Activated CD4-positive, alpha-beta memory T cell treated with anti-CD3 and anti-CD28 coated beads, Interleukin-2, amount 10 ng/mL, durations not matched to agents 7 days and 5 days (primary cell): ENCODE measurements at regions not wholly inside any gene's neighbourhood (a gene's known extent, or its start where the extent isn't known, plus 50 kb on each side); places are given as distances from the start of the nearest gene placed in this dataset.

ENCODE experiments used
- CTCF ChIA-PET: fragments of 350-600 bp; sonication (Branson Sonifier 250); formaldehyde crosslinking; loops from one replicate; lab custom pipeline; 2021; ENCODE audit warnings: antibody characterized with exemption, inconsistent platforms; lab: Charles Lee
- POLR2A ChIA-PET: fragments of 350-600 bp; sonication (Branson Sonifier 250); formaldehyde crosslinking; loops from one replicate; lab custom pipeline; 2021; ENCODE audit warnings: antibody characterized with exemption; lab: Charles Lee
- DNase-seq: peaks from one replicate; pipeline ENCODE4 v3.0.0-alpha.2; 2020
- H3K27ac Mint-ChIP-seq: one replicate; pipeline ENCODE4 v1.8.0; 2021; ENCODE audit warnings: mild to moderate bottlenecking, mixed read lengths
- H3K27me3 Mint-ChIP-seq: one replicate; pipeline ENCODE4 v1.8.0; 2021; ENCODE audit warnings: mixed read lengths
- H3K36me3 Mint-ChIP-seq: one replicate; pipeline ENCODE4 v1.8.0; 2021; ENCODE audit warnings: low read depth, mixed read lengths
- H3K4me1 Mint-ChIP-seq: one replicate; pipeline ENCODE4 v1.8.0; 2021; ENCODE audit warnings: mixed read lengths
- H3K4me3 Mint-ChIP-seq: one replicate; pipeline ENCODE4 v1.8.0; 2021; ENCODE audit warnings: mild to moderate bottlenecking, mixed read lengths
- H3K9me3 Mint-ChIP-seq: one replicate; pipeline ENCODE4 v1.8.0; 2021; ENCODE audit warnings: mixed read lengths

DNA sequence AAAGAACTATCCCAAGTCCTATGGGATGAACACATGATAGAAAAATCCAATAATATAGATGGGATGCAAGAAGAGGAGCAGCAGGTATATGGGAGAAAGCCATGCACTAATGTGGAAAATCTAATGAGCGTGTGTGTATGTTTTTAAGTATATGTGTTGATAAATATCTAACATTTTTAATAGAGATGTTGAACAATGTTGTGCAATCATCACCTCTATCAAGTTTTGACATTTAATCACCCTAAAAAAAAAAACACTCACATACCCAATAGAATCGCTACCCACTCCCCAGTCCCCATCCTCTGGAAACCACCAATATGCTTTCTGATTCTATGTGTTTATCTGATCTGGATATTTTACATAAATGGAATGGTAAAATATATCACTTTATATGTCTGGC is 983.7 kb downstream of the SUCLG1 start:
- CTCF ChIA-PET: no interaction called here
- H3K4me3 Mint-ChIP-seq: no peak overlapping the region
- no peaks in the 10 kb centered on the region for H3K36me3 Mint-ChIP-seq
- no peaks in the 10 kb centered on the region for H3K4me1 Mint-ChIP-seq
- DNase-seq: no peak
- H3K27me3 Mint-ChIP-seq: no peaks in the 10 kb centered on the region
- no peak overlapping the region for H3K27ac Mint-ChIP-seq
- H3K9me3 Mint-ChIP-seq: peaks cover 5% of the 10 kb centered on the region
- POLR2A ChIA-PET: no interaction called here

DNA sequence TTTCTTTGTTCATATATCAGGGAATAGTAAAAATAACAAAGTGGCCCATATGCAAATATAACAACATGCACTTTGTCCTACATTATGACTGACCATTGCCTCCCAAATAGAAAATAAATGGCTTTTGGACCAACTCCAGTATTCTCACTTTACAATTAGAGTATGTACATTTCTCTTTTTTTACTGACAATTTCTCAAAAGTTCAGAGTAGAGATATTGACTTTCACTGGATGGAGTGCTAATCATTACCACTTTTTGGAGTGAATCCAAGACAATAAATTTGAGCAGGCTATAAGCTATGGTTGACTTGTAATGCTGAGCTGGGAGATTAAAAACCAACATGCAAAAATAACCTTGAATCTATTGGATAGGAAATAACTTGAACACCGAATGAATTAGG is 987.4 kb downstream of the SUCLG1 start:
- no peaks in the 10 kb centered on the region for H3K27me3 Mint-ChIP-seq
- CTCF ChIA-PET: no interaction called here

DNA sequence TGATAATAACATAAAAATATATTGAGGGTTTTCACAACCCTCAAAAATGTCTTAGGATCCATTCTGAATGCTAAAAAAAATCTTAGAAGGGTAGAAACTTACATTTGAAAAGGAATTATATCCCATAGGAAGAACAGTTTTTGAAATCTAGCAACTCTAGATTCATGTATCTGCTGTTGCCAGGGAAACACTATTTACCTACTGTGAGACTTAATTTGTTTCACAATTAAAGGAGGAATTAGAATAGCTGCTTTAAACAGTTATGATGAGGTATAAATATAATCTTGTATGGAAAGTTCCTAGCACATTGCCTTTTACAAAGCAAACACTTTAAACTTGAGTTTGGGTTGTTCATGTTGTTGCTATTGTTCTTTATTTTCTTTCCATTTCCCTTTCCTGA is 988.2 kb downstream of the SUCLG1 start:
- H3K4me1 Mint-ChIP-seq: no peaks in the 10 kb centered on the region
- no peak overlapping the region for H3K27ac Mint-ChIP-seq
- CTCF ChIA-PET: no interaction called here
- H3K36me3 Mint-ChIP-seq: no peaks in the 10 kb centered on the region
- DNase-seq: no peak
- H3K27me3 Mint-ChIP-seq: no peaks in the 10 kb centered on the region
- peaks cover 5% of the 10 kb centered on the region for H3K9me3 Mint-ChIP-seq
- H3K4me3 Mint-ChIP-seq: no peak overlapping the region
- POLR2A ChIA-PET: no interaction called here

More for the DNA sequence above, 987.4 kb downstream of the SUCLG1 start:
- Mint-ChIP-seq H3K4me3 (no peak overlapping the region), H3K9me3 (peaks cover 6% of the 10 kb centered on the region), H3K4me1 (no peaks in the 10 kb centered on the region), H3K36me3 (no peaks in the 10 kb centered on the region), H3K27ac (no peak overlapping the region)
- no peak for DNase-seq
- POLR2A ChIA-PET: no interaction called here

DNA sequence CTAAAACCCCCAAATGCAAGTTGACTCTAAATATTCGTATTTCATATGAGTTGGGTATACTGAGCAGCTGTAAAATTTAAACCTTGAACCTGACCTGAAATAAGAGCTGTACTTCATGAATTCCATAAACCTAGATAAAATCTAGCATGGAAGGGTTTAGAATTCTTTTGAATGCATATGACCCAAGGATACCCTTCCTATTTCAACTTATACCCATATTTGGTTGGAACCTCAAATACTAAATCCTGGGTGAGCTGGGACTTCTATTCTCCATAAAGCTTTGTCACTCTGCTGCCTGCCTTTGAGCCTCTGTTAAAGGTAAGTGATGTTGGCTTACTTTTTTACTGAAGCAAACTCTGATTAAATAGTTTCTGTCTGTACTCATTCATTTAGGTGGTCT is 994.6 kb downstream of the SUCLG1 start:
- Mint-ChIP-seq H3K4me1 (no peaks in the 10 kb centered on the region), H3K36me3 (no peaks in the 10 kb centered on the region), H3K4me3 (no peak overlapping the region), H3K9me3 (peaks cover 2% of the 10 kb centered on the region), H3K27ac (no peak overlapping the region), H3K27me3 (no peaks in the 10 kb centered on the region)
- no peak for DNase-seq
- CTCF ChIA-PET: no interaction called here
- POLR2A ChIA-PET: no interaction called here

DNA sequence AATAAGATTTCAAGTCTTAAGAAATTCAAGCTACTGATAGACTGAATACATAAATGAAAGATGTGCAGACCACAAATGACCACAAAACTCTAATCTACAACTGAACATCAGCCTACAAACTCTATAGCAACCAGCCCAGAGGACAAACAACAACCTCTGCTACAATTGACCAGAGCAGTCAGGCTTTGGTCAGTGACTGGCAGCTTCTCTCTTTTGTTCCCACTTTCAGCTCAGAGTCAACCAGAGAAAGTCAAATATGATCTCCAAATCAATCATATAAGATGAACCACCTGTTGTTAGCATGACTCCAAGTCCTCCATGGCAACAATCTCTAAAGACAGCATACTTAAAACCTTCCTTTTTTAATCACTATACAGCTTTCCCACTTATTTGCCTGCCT is 996.2 kb downstream of the SUCLG1 start:
- Mint-ChIP-seq H3K27me3 (no peaks in the 10 kb centered on the region), H3K4me1 (no peaks in the 10 kb centered on the region), H3K4me3 (no peak overlapping the region), H3K9me3 (peaks cover 2% of the 10 kb centered on the region), H3K27ac (no peak overlapping the region), H3K36me3 (no peaks in the 10 kb centered on the region)
- POLR2A ChIA-PET: no interaction called here
- CTCF ChIA-PET: no interaction called here
- DNase-seq: no peak

DNA sequence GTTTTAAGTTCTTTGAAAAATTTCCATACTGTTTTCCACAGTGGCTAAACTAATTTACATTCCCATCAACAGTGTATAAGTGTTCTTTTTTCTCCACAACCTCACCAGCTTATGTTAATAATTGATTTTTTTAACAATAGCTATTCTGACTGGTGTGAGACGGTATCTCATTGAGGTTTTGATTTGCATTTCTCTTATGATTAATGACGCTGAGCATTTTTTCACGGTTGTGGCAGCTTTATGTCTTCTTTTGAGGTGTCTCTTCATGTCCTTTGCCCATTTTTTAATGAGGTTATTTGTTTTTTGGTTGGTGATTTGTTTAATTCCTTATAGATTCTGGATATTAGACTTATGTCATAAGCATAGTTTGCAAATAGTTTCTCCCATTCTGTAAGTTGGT is 997.9 kb downstream of the SUCLG1 start:
- no peaks in the 10 kb centered on the region for H3K36me3 Mint-ChIP-seq
- H3K27ac Mint-ChIP-seq: no peak overlapping the region
- no peak overlapping the region for H3K4me3 Mint-ChIP-seq
- no peaks in the 10 kb centered on the region for H3K9me3 Mint-ChIP-seq
- ChIA-PET POLR2A (no interaction called here), CTCF (no interaction called here)
- no peaks in the 10 kb centered on the region for H3K27me3 Mint-ChIP-seq
- no peaks in the 10 kb centered on the region for H3K4me1 Mint-ChIP-seq
- DNase-seq: no peak

DNA sequence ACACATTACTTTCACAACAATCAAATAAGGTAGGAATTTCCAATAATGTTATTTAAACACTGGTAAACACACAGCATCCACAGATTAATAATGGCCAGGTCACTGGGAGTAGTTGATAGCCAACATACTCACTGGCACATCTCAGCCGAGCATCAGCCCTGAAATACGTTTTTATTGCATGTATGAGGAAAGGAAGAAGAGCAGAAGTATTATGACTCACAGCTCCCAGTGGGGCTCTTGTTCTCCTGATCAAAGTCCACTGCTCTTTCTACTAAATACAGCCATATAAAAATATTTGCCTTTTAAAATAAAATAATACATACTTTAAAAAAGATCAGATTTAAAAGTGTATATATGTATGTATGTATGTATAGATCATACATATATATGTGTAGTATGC is 999.6 kb downstream of the SUCLG1 start:
- POLR2A ChIA-PET: no interaction called here
- DNase-seq: no peak
- no peak overlapping the region for H3K4me3 Mint-ChIP-seq
- H3K27me3 Mint-ChIP-seq: no peaks in the 10 kb centered on the region
- no peaks in the 10 kb centered on the region for H3K4me1 Mint-ChIP-seq
- CTCF ChIA-PET: no interaction called here
- H3K9me3 Mint-ChIP-seq: no peaks in the 10 kb centered on the region
- H3K36me3 Mint-ChIP-seq: no peaks in the 10 kb centered on the region
- no peak overlapping the region for H3K27ac Mint-ChIP-seq

DNA sequence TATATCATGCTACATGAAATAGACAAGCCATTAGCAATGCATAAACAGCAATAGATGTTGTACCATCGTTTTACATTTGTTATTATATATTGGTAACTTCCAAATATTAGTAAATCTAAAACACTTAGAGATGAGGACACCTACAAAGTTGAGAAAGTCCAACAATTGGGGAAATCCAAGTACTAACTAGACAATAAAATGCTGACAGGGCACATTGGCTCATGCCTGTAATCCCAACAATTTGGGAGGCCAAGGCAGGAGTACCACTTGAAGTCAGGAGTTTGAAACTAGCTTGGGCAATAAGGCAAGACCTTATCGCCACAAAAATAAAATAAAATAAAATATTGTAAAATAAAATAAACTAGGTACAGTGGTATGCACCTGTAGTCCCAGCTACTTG is 1023.1 kb downstream of the SUCLG1 start:
- no peak for DNase-seq
- Mint-ChIP-seq H3K27me3 (no peaks in the 10 kb centered on the region), H3K27ac (no peak overlapping the region), H3K36me3 (no peaks in the 10 kb centered on the region), H3K4me3 (no peak overlapping the region), H3K4me1 (no peaks in the 10 kb centered on the region), H3K9me3 (no peaks in the 10 kb centered on the region)
- ChIA-PET CTCF (no interaction called here), POLR2A (no interaction called here)

DNA sequence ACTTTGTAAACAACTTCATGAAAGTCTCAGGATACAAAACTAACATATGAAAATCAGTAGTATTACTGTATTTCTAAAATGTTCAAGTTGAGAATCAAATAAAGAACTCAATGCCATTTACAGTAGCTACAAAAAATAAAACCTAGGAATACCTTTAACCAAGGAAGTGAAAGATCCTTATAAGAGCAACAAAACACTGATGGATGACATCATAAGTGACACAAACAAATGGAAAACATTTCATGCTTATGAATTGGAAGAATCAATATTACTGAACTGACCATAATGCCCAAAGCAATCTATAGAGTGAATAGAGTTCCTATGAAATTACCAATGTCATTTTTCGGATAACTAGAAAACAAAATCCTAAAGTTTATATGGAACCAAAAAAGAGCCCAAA is 1038.1 kb downstream of the SUCLG1 start:
- no peaks in the 10 kb centered on the region for H3K27me3 Mint-ChIP-seq
- H3K4me3 Mint-ChIP-seq: no peak overlapping the region
- no peaks in the 10 kb centered on the region for H3K36me3 Mint-ChIP-seq
- CTCF ChIA-PET: no interaction called here
- H3K9me3 Mint-ChIP-seq: peaks cover 14% of the 10 kb centered on the region
- POLR2A ChIA-PET: no interaction called here
- H3K27ac Mint-ChIP-seq: no peak overlapping the region
- no peaks in the 10 kb centered on the region for H3K4me1 Mint-ChIP-seq
- no peak for DNase-seq

DNA sequence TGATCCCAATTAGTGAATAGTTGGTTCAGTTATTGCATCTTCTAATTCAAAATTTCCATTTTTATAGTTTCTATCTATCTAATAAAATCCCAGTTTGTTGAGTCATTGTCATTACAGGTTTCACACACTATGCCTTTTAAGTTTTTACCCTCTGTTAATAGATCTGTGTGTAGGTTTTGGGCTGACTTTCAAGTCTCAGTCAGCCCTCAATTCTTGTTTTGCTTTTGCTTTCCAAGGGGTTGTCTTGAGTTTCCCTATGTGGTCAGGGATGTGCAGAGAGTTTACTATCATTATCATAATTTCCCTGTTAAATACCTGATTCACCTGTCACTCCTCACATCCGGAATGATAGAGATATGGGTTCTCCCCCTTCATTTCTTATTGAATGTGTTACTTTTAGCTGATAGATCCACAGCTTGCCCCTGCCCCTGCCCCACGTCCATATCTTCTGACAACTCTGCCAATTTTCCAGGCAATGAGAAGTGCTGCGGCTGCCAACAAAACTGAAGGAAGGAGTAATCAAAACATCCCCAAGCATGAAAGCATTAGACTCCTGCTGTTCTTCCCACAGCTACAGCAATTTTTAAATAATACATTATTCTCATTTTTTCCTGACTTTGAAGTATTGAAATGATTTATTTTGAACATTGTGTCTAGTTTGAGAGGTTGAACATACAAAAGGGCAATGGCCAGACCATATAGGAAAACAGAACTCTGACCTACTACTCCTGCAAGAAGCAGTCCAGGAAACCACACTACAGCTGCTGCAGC is 1064.8 kb downstream of the SUCLG1 start:
- Mint-ChIP-seq H3K36me3 (no peaks in the 10 kb centered on the region), H3K4me3 (no peak overlapping the region), H3K4me1 (no peaks in the 10 kb centered on the region), H3K27ac (no peak overlapping the region), H3K27me3 (no peaks in the 10 kb centered on the region), H3K9me3 (peaks cover 5% of the 10 kb centered on the region)
- ChIA-PET POLR2A (no interaction called here), CTCF (no interaction called here)
- no peak for DNase-seq

DNA sequence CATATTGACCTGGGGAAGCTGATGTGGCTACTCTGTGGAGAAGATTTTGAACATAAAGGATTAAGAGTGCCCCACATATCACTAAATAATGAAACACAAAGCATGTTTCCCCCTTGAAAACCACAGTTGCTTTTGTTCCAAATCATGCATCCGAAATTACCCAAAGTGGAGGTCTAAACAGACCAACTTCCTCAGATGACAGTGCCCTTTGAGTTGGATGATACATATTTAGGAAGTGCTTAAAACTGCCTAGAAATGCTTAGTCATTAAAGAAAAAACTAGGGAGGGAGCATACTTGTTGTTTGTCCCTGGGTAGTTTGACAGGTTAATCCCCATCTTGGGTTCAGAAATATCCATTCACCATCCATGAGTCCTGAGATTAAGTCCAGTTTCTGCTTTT is 1070.3 kb downstream of the SUCLG1 start:
- Mint-ChIP-seq H3K4me3 (no peak overlapping the region), H3K4me1 (no peaks in the 10 kb centered on the region), H3K27me3 (no peaks in the 10 kb centered on the region), H3K9me3 (peaks cover 5% of the 10 kb centered on the region), H3K27ac (no peak overlapping the region), H3K36me3 (no peaks in the 10 kb centered on the region)
- ChIA-PET CTCF (no interaction called here), POLR2A (no interaction called here)
- no peak for DNase-seq

DNA sequence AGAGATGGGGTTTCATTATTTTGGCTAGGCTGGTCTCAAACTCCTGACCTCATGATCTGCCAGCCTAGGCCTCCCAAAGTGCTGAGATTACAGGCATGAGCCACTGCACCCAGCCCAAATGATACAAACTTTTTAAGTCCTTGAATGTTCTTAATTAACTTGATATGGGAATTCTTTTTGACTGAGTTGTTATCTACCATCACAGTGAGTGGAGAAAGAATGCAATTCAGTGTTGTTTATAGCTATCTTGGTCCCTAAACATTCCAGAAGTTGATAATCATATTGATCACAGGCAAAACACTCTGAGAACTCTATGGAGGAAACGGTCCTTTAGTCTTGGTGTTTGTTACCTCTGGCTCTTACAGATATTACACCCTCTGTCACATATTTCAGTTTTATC is 1072.5 kb downstream of the SUCLG1 start:
- no peaks in the 10 kb centered on the region for H3K27me3 Mint-ChIP-seq
- H3K4me3 Mint-ChIP-seq: no peak overlapping the region
- no peaks in the 10 kb centered on the region for H3K36me3 Mint-ChIP-seq
- H3K9me3 Mint-ChIP-seq: peaks cover 3% of the 10 kb centered on the region
- no peak overlapping the region for H3K27ac Mint-ChIP-seq
- DNase-seq: no peak
- ChIA-PET POLR2A (no interaction called here), CTCF (no interaction called here)
- H3K4me1 Mint-ChIP-seq: no peaks in the 10 kb centered on the region

DNA sequence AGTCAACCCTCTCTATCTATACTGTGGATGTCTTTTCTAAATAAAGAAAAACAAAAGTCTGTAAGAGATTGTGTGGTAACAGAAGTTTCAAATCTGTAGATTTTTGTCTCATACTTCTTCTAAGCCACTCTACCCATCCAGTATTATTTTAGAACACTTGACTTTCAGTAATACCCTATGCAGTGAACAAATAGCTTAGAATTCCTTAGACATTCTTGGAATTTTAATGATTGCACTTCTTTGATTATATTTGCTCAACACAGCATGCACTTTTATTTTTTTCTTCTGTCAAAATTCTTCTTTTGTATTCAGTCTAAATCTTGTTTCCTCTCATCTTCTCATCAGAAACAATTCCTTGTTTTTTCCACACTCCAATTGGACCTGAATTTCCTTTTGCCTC is 1080.2 kb downstream of the SUCLG1 start:
- no peak for DNase-seq
- no peak overlapping the region for H3K27ac Mint-ChIP-seq
- peaks cover 9% of the 10 kb centered on the region for H3K9me3 Mint-ChIP-seq
- CTCF ChIA-PET: no interaction called here
- H3K36me3 Mint-ChIP-seq: no peaks in the 10 kb centered on the region
- H3K4me3 Mint-ChIP-seq: no peak overlapping the region
- H3K27me3 Mint-ChIP-seq: no peaks in the 10 kb centered on the region
- POLR2A ChIA-PET: no interaction called here
- no peaks in the 10 kb centered on the region for H3K4me1 Mint-ChIP-seq

DNA sequence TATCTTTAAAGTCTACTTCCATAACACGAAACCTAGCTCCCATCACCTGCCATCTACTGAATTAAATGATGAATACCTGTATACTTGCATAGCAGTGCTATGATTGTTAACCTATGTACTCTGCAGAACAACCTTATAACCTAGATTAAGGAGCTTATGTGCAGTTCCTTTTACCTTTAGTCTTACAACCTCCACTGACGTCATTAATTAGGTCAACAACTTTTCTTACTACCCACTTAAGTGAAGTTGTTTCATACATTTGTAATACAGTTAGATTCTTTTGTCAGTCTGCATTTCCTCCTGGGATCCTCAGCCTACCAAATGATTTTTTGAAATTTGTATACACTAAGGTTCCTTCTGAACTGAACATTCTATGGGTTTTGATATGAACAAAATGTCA is 1082.3 kb downstream of the SUCLG1 start:
- Mint-ChIP-seq H3K4me3 (no peak overlapping the region), H3K27me3 (no peaks in the 10 kb centered on the region), H3K9me3 (peaks cover 9% of the 10 kb centered on the region), H3K4me1 (no peaks in the 10 kb centered on the region), H3K36me3 (no peaks in the 10 kb centered on the region), H3K27ac (no peak overlapping the region)
- POLR2A ChIA-PET: no interaction called here
- DNase-seq: no peak
- CTCF ChIA-PET: no interaction called here
